IPS-11a (cell line): ENCODE measurements at regions not wholly inside any gene's neighbourhood (a gene's known extent, or its start where the extent isn't known, plus 50 kb on each side); places are given as distances from the start of the nearest gene placed in this dataset.

ENCODE experiments used
- H3K4me3 ChIP-seq: one replicate; pipeline ENCODE4 v1.5.1; 2013; ENCODE audit warnings: low read depth, low read length, control low read depth

DNA sequence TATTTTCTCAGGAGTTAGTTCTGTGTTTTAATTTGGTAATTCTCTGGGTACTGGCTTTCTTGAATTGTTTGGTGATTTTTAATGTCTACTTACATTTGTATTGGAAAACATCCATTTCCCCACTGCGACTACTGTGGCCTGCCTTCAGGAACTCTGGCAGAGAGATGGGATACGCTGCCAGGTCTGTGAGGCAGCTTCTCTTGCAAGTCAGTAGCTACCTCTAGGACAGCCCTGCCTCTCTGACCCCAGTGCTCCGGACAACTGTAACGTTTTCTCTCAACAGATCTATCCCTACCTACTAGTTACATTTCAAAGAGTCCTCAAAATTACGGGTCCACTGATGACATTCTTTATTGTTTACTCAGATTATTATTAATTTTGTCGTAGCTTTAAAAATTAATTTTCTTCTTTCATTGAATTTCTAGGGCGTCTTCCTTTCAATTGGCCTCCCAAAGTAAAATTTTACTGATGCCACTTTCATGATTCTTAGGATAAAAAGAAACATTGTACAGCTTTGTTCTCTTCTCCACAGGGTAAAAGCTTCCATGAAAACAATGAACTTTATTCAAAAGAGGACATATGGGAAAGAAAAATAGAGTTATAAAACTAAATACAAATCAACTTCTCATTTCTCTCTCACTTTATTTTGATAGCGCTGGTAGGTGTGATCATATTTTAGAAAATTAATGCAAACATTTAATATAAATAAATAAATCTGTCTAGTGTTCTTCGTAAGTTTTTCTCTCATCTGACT lies 123.2 kb upstream of the GOLGA8J start:
- H3K4me3 ChIP-seq = no peak overlapping the region

DNA sequence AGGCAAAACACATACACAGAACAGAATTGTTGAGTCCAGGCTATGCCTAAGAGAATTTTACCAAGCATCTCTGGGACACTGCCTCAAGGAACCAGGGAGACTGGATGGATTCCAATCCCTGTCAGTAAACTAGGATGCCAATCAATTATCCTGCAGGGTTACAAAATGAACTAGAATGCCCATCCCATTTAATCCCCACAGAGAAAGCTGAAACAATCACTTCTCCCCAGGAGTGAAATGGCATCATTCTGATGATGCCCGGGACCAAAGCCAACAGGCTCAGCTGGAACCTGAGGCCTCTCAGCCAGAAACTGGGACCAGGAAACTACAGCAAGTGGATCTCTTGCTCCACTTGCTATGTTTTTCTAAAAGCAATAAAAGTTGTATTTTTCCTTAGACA lies 130.0 kb upstream of the TJP1 start:
- H3K4me3 ChIP-seq = no peak overlapping the region

DNA sequence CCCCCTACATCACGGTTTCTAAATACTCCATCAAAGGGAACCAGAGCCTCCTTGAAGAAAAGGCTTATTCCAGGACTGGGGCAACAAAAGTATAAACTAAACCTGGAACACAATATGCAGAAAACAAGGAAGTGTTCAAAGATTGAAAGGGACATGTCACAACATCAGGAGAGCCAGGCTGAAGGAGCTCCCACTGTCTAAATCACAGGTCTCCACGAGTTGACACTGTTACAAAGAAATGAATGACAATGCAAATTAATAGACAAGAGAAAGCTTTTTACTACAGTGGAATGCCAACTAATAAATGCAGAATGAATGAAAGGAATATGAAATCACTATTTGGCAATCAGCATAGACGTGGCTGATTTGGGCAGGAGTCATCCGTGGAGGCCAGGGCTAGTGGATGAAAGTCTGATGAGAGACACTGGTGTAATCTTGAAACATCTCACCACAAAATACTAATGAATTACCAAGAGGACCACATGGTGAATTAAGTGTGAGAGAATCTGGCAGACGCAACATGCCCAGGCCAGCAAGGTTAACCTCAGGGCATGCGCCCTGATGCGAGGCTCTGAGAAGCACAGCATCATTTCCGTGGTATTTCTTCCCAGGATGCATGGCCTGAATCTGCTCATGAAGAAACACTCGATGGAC lies 123.8 kb upstream of the TJP1 start:
- no peak overlapping the region for H3K4me3 ChIP-seq

DNA sequence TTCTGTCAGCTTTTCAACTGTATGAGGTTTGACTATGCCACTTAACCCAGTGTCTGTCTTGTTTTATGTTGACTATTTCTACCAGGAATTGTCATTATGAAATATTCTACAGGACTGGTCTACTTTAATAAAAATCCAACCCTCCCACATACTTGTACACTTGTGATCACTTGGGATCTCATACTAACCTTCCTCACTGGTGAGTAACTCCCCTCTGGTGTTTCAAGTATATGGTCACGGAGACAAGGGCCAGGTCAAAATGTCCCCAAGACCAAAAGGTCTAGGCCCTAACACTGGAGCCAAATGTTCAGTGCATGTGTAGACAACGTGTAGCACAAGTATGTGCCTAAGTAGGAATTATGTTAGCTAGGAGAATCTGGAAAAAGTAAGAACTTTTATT lies 122.7 kb upstream of the TJP1 start:
- H3K4me3 ChIP-seq = no peak overlapping the region

DNA sequence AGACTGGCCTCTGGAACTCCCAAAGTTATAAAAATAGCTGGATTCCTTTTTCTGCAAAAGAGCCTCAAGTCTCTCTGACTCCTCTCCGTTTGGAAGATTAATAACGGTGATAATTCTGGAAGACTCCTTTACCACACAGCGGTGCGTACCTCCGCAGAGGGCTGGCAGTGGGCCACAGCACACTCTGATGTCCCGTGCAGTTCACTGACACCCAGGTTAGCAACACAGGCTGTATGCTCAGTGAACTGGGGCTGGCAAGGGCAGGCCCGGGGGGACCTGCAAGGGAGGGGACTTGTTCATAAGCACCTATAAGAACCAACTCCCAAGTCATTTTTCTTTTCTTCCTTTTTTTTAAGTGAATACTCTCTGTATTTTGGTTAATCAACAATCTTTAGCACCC lies 120.3 kb upstream of the TJP1 start:
- H3K4me3 ChIP-seq = no peak overlapping the region

DNA sequence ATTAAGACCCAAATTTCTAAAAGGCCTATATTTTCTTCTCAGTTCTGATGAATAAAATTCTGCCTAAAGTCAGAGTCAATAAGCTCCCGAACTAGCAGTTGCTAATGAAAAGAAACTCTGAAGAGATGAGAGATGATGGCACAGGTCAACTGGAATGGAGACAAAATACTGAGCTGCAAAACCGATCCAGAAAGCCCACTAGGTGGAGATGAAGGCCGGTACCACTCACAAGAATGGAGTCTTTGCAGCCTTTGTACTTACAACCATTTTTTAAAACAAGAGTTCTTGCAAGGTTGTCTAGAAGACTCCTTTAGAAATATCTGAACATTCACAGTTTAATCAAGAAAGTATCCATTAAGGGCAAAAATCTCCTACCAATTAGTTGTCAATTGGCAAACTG lies 119.9 kb upstream of the TJP1 start:
- H3K4me3 ChIP-seq = no peak overlapping the region

DNA sequence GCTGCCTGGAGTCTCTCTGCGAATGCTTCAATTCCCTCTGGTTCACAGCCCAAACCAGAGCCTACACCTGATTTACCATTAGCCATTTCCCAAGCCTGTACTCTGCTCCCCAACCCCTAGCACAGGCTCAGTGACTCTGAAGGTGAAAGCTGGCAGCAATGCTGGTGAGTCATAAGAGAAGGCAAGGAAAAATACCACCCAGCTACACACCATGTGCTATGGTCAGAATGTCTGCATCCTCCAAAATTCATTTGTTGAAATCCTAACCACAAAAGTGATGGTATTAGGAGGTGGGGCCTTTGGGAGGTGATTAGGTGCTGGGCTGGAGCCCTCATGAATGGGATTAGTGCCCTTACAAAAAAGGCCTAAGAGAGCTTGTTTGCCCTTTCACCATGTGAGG lies 117.1 kb upstream of the TJP1 start:
- no peak overlapping the region for H3K4me3 ChIP-seq

DNA sequence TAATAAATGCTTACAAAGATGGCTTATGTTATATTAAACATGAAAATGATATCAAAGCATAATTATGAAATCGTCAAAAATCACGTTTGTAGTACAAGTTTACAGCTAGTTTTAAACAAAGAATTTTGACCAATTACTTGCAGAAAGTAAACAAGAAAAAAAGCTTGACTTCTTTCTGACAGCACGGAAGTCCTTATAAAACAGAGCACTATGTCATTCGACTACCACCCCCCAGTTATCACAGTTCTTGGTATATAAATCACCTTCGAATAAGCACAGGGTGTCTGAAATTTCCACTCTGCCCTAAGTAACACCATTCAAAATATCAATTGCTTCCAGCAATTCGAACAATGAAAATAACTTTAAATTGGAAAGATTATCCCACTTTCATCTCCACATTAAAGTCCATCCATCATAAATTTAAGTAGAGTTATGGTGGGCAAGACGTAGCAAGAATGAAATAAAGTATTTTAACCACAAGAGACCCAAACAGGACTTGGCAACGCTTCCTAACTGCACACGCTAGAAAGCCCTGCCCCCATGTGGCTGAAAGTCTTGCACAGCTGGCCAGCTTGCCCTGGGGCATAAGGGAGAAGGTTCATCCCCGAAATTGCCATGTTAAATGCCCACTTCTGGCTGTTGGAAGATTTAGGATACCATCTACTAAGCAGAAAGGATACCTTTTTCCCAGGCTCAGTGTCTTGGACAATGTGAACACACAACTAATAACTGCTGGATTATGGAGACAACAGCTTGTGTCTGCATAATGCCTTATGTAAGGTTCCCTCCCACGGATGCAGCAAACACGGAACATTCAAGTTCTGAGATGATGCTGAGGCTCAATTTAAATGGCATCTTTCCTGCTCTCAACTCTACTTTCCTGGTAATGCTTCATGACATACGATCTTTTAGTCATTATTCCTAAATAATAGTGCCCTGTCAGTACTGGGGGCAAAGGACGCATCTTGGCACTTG lies 116.4 kb upstream of the TJP1 start:
- no peak overlapping the region for H3K4me3 ChIP-seq

DNA sequence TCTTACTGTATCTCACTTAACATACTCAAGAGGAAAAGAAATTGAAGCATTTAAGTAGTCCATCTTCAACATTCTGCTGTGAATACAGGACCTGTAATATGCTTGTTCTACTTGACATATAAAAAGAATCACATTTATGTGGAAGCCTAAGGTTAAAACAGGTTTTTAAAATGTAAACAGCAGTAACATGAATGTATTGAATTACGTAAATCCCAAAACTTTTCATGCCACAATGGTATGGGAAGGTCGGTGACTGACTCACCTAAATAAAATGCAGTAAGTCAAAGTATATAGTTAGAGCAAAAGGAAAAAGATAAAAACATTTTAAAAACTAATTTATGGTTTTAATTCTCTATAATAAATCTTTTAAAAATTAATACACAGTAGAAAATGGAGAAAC lies 115.7 kb upstream of the TJP1 start:
- no peak overlapping the region for H3K4me3 ChIP-seq

DNA sequence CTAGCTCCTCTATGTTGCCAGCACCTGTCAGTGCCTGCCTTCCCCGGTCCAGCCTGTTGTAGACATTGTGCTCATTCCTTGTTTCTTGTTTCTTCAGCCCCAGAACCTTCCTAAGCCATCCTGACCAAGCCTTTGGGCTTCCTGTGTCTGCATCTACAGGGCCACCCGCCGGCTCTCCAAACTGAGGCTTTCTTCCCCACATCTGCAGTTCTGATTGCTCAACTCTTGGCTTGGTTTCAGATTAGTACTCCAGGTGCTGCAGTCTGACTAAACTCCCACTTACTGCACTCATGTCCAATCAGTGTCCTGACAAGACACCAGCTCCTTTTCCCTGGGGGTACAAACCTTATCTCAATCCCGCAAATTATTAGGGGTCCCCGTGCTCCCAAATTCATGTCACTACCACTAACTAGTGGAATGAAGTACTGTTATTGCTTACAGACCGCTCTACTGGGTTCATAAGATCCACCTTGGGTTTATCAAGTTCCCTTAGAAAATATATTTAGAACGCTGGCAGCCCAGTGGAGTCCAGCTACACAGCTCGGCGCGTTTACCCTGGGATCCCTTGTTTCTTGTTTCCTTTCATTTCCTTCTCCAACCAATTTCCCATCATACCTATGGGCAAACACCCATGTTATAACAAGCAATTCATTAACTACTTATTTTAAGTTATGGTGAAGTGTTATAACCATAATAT lies 114.2 kb upstream of the TJP1 start:
- H3K4me3 ChIP-seq = no peak overlapping the region

DNA sequence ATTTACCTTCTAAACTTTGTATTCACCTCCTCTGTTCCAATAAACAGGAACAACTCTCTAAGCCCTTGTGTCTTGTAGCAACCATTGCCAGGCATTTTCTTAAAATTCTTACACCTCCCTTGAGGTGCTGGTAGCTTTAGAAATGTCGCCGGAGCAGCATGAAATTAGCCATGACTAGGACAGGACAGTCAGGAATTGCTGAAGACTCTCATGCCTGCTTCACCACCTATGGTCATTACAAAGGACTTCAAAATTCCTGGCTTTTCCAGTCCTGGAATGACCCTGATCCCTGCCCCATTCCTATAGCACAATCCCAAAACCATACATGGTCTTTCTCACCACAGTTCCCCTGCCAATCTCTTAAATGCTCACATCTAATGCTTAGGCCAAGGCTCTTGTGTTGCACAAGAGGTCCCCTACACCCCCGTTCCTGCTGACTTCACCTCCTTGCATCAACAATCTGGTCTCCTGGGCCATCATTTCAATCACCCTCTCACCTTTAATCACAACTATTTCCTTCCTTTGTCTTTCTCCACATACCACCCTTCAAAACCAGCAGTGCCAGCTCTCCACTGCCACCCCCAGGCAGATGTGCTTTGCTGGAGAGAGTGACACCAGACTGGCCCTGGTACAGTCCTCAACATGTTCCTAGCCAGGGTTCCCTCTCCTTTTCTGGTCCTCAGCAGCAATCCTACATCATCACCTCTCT lies 113.2 kb upstream of the TJP1 start:
- H3K4me3 ChIP-seq = no peak overlapping the region

DNA sequence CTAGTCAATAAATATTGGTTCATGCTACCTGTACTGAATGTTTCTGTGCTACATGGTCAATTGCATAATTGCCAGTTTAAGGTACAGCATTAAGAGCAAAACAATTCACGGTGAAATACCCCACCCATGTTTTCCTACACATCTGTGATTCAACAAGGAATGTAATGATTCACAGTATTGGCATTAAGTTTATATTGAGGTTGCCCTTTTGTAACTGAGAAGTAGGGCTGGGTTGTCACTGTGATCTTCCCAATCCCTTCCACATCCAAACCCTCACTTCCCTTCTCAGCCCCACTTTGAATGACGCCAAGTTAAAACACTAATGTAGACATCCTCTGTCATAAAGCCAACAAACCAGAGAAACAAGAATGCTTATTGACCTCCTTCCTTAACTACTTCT lies 112.0 kb upstream of the TJP1 start:
- no peak overlapping the region for H3K4me3 ChIP-seq

DNA sequence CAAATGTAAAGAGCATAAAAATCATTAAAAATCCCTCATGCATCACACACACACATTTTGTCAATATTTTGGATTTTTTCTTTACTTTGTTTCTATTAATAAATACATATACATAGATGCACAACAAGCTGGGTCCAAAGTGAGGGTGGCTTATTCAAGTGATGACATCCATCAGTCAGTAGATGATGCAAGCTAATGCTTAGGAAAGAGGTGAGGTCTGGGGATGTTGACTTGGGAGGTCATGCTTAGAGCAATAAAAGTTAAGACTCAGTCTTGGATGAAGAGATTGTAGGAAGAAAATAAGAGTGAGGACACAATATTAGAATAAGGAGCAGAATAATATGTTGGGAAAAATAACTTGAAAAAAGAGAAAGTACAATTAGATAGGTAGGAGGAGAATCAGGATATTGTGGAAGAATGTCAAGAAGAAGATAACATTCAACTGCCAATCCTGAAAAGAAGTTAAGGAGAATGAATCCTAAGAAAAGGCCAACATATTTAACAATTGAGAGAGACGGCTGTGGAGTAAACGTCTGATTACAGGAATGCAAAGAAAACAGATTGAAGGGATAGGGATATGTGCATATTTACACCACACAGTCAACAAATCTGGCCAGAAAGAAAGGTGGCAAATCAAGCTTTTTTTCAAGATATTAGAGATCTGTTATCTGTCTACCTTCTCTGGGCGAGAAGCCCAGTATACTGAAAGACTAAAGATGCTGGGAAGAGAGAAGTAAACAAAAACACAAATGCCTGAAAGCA lies 111.0 kb upstream of the TJP1 start:
- H3K4me3 ChIP-seq = no peak overlapping the region

DNA sequence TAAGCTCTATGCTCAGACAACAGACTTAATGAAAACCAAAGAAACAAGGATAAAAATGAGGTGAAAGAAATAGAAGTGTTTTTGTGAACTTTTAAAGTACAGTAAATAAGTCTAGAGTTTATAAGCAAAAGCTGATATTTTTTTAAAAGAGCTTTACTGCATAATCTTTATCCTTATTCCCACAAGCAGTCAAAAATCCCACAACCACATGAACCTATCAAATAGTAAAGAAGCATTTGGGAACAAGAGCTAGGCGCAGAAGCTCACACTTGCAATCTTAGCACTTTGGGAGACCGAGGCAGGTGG lies 103.8 kb upstream of the TJP1 start:
- no peak overlapping the region for H3K4me3 ChIP-seq

DNA sequence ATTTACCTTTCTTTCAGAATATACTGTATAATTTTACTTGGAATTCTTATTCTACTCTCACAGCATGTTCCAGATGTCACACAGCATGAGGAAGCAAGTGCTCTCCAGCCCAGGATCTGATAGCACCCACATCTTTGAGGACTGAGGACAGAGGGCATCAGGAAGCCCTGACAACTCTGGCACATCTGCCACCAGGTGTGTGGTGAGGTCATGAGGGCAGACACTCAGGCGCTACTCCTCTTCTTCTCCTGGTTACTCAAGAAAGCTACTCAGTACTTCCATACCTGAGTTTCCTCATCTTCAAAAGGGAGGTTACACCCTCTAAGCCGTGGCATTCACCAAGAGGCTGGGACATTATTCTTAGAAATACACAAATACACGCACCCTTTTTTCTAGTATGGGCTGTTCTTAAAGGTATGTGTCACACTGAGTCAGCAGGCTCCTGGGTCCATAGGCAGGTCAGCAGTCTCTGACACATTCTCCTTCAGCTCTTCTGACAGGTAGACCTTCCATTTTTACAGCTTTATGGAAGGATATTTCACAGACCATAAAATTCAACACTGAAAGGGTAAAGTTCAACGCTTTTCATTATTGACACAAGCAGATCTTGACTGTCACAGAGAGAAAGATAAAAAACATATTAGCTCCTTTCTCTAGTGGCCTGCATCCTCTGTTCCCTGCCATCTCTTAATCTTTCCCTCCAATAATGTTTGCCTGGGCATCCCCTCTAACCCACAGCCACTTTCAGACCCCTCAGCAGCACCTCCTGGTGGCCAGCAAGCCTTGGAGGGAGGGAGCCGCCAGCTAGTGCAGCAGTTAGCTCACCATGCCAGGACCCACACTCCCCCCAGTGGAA lies 103.2 kb upstream of the TJP1 start:
- no peak overlapping the region for H3K4me3 ChIP-seq

DNA sequence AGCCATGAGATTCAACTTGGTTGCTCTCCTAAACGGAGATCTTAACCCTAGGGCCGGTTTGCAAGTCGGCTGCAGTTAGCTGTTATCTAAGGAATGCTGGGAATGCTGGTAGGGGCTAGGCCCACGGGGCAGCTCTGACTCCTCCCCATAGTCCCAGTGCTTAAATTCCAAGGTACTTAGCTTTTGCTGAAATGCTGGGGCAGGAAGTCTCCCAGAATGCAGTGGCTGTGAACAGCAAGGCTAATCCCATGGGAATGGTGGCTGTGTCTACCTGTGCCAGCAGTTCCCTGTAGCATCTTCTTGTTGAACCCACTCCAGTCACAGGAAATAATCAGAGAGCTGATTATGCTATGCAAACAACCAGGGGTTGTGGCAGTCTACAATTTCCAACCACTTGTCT lies 102.5 kb upstream of the TJP1 start:
- no peak overlapping the region for H3K4me3 ChIP-seq

DNA sequence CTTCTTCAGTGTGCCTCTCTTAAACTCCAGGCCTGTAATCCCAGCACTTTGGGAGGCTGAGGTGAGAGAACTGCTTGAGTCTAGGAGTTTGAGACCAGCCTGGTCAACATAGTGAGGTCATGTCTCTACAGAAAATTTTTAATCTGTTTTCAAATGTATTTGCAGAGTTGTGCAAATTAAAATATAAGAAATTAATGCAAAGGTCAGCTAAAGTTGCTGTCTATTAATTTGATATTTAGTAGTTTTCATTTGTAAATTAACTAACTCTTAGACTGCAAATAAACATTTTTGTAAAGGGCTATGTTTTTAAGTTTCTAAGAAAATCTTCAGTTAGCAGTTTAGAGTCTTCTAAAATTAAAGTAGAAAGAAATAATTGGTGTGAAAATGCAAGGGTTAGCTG lies 99.9 kb upstream of the TJP1 start:
- H3K4me3 ChIP-seq = no peak overlapping the region

DNA sequence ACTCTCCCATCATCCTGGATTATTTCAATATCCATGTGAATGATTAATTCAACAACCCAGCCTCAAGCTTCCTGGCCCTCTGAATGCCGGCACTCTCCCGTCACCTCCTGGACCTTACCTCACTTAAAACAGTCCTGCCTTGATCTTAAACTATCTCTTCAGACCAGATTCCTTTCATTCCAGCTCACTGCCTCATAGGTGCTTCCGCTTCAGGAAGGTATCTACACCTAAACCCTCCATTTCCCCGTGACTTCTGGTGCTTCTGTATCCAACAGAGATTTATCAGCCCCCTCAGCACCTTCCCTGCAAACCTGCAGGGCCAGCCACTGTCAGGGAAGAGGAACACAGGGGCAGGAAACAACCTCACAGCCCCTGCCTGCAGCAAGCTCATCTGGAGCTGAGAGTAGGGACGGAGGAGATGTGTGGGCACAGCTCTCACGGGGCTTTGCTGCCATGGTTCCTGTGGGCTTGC lies 98.9 kb upstream of the TJP1 start:
- no peak overlapping the region for H3K4me3 ChIP-seq

DNA sequence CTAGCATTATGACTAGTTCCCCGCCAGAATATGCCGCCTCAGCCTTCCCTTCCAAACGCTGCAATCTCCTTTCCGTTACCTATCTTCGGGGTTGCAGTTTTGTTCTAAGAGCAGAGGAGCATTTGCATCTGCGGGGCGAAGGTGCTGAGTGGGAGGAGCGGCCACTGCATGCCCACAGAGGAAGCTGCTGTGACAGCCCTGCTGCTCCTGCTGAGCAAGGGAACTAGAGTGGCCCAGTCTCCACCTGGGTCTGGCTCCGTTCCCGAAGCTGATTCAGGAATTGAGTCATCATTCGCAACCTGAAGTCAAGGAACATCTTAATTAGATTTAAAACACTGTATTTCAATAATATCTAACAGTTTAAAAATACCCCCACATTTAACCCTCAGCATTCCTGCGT lies 98.2 kb upstream of the TJP1 start:
- no peak overlapping the region for H3K4me3 ChIP-seq
